Stomach (tissue), 4 donors: ENCODE measurements at regions not wholly inside any gene's neighbourhood (a gene's known extent, or its start where the extent isn't known, plus 50 kb on each side); places are given as distances from the start of the nearest gene placed in this dataset.

Experiments used
- CTCF ChIP-seq, 7 experiments: fragments of 450-650 bp in 4 of 7; fragments of 200-600 bp in 3 of 7; sonication (generic) in 3 of 7; IDR thresholded peaks; one replicate each; pipeline ENCODE4 v1.5.1; 2016 to 2019; ENCODE audit warnings: antibody characterized with exemption in 7 of 7, control low read depth in 2 of 7, mild to moderate bottlenecking in 1 of 7
- EP300 ChIP-seq: sonication (generic); formaldehyde crosslinking; IDR thresholded peaks from one replicate; pipeline ENCODE4 v1.6.1; 2017; ENCODE audit warnings: antibody characterized with exemption
- POLR2A ChIP-seq, 4 donors: fragments of 450-650 bp; IDR thresholded peaks; one replicate each; pipeline ENCODE4 v1.6.1; 2016; ENCODE audit warnings: antibody characterized with exemption in 4 of 4, control low read depth in 2 of 4, mild to moderate bottlenecking in 1 of 4, moderate library complexity in 1 of 4
- POLR2AphosphoS5 ChIP-seq, 3 donors: sonication (generic); formaldehyde crosslinking; IDR thresholded peaks; one replicate each; pipeline ENCODE4 v1.6.1; 2016; ENCODE audit warnings: antibody characterized with exemption in 3 of 3

GRCh38 chr18:39191058-39191457, 1625.5 kb upstream of the CELF4 start:
- no peak for TF ChIP-seq CTCF (IDR thresholded peaks at IDR 0.05)
- TF ChIP-seq POLR2A (IDR thresholded peaks at IDR 0.05), result no peak
- no peak for TF ChIP-seq POLR2AphosphoS5 (IDR thresholded peaks at IDR 0.05)
- no peak for TF ChIP-seq EP300
